ENCODE measurements at regions not wholly inside any gene's neighbourhood (a gene's known extent, or its start where the extent isn't known, plus 50 kb on each side); places are given as distances from the start of the nearest gene placed in this dataset.

DNA sequence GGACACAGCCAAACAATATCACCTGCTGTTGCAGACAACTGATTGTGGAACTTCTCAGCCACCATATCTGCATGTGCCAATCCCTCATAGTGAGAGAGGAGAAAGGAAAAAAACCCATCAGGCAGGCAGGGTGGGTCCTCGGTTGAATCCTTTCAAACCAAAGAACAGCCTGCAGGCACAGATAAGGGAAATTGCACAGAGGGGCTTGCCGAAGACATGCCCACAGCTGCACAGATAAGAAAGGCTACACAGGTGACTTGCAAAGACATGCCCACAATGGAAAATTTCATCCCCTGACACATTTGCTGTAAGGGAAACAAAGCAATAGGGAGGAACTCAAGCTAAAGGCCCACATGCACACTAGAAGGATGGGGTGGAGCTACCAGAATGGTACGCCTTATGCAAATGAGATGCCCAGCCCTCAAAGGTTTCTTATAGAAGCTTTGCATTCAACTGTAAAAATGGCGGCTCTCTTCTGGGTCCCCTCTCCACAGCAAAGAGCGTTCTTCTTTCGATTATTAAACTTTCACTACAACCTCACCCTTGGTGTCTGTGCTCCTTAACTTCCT, 170.0 kb upstream of the TMPO start:
- H3K4me1 Mint-ChIP-seq, result no peaks in the 10 kb centered on the region
- H3K4me3 Mint-ChIP-seq, result no peak overlapping the region
- no peaks in the 10 kb centered on the region for H3K9me3 Mint-ChIP-seq
- no peak for DNase-seq
- no peak overlapping the region for H3K27ac Mint-ChIP-seq
- no peaks in the 10 kb centered on the region for H3K36me3 Mint-ChIP-seq
- H3K27me3 Mint-ChIP-seq, result peaks cover 12% of the 10 kb centered on the region

DNA sequence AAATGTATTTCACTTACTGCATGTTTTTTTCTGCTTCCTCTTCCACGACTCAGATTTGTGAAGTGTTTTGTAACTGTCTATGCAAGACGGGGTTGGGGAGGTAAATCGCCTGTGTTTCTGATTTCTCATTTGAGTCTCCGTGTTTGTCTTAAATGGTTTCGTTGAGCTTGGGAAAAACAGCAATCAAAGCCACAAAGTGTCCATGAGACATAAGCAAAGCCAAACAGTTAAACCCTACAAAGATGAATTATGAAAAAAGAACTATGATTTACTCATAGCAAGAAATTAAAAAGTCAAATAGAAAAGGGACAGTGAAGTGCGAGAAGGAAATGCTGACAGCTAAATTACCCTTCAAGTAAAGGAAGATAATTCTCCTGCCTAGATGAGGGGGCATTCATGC, 164.3 kb upstream of the TMPO start:
- Mint-ChIP-seq H3K4me3 (no peak overlapping the region), H3K36me3 (no peaks in the 10 kb centered on the region), H3K27ac (no peak overlapping the region), H3K4me1 (peaks cover 3% of the 10 kb centered on the region), H3K27me3 (peaks cover 9% of the 10 kb centered on the region), H3K9me3 (no peaks in the 10 kb centered on the region)
- DNase-seq, result no peak

DNA sequence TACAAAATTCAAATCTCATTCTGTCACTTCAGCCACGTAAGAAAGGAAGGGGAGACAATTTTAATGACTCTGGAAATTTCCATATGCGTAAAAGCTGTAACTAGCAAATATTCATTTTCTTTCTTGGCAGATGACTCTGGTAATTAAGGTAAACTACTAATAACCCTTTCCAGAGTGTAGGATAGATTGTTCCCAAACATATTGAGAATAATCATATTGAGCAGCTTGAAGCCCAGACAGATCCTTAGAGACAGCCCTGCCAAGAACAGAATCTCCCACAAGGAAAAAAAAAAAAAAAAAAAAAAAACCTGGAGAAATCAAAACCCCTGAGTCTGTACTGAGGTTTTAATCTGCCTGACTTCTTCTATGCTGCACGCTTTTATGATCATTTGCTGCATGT, 163.6 kb upstream of the TMPO start:
- DNase-seq, result no peak
- H3K4me3 Mint-ChIP-seq, result no peak overlapping the region
- H3K27ac Mint-ChIP-seq, result no peak overlapping the region
- H3K4me1 Mint-ChIP-seq, result peaks cover 3% of the 10 kb centered on the region
- no peaks in the 10 kb centered on the region for H3K9me3 Mint-ChIP-seq
- H3K27me3 Mint-ChIP-seq, result peaks cover 9% of the 10 kb centered on the region
- H3K36me3 Mint-ChIP-seq, result no peaks in the 10 kb centered on the region

- Mint-ChIP-seq H3K9me3 (no peaks in the 10 kb centered on the region), H3K4me3 (no peak overlapping the region), H3K27me3 (peaks cover 9% of the 10 kb centered on the region), H3K27ac (no peak overlapping the region), H3K36me3 (no peaks in the 10 kb centered on the region), H3K4me1 (peaks cover 3% of the 10 kb centered on the region)
- no peak for DNase-seq
Measured at GRCh38 chr12:98352218-98352811, 163.1 kb upstream of the TMPO start.

DNA sequence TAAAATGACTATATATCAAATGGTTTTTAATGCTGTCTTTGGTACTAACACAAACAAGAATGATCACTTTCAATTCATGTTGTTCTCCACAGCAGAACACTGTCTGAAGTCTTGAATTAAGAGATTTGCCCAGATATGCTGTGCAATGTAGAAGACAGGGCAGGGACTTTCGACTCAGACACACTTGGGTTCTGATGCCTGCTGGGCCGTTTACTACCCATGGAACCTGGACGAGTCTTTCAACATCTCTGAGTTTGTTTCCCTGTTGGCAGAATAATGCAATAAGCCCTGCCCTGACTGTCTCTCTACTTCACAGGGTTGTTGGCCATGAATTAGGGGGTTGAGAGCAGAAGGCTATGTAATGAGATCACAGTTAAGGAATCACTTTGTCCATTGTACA, 162.6 kb upstream of the TMPO start:
- no peaks in the 10 kb centered on the region for H3K9me3 Mint-ChIP-seq
- H3K27ac Mint-ChIP-seq, result no peak overlapping the region
- peaks cover 9% of the 10 kb centered on the region for H3K27me3 Mint-ChIP-seq
- no peaks in the 10 kb centered on the region for H3K36me3 Mint-ChIP-seq
- H3K4me1 Mint-ChIP-seq, result peaks cover 3% of the 10 kb centered on the region
- no peak overlapping the region for H3K4me3 Mint-ChIP-seq
- no peak for DNase-seq

DNA sequence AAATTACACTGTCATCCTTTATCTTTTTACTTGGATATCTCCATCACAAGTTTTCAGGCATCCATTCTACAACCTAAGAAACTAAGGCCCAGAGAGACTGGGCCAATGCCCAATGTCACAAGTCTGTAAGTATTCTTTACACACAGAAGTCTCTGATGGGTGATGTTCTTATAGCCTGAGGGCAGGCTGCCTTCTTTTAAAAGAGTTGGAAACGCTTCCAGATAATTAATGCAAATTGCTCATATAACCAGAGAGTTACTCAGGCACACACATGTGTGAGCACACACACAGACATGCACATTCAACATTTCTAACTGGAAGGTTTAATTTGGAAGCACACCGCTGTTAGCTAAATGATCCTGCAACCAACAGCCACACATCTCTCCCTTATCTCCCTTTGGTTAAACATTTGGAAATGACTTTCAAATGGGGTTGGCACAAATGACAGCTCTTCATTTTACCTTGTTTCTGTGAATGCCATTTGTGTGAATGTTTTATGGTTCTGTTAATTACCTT, 160.8 kb upstream of the TMPO start:
- Mint-ChIP-seq H3K4me3 (no peak overlapping the region), H3K36me3 (no peaks in the 10 kb centered on the region), H3K27ac (no peak overlapping the region), H3K27me3 (peaks cover 9% of the 10 kb centered on the region), H3K9me3 (no peaks in the 10 kb centered on the region), H3K4me1 (peaks cover 3% of the 10 kb centered on the region)
- DNase-seq, result no peak

DNA sequence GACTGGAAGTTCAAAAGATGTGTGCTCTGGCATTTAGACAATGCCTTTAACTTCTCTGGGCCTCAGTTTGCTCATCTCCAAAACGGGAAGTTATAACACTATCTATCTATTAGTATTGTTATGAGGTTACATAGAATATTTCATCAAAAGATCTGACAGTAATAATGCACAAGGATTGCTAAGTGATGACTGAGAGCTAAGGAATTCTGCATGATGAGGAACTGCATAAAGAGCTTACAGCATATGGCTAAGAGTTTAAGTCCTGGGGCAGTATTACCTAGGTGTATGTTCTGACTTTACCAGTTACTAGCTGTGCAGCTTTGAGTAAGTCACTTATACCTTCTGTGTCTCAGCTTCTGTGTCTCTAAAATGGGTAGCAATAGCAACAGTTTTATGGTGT, 160.1 kb upstream of the TMPO start:
- H3K27me3 Mint-ChIP-seq, result peaks cover 9% of the 10 kb centered on the region
- no peak for DNase-seq
- H3K4me3 Mint-ChIP-seq, result no peak overlapping the region
- H3K4me1 Mint-ChIP-seq, result peaks cover 3% of the 10 kb centered on the region
- no peak overlapping the region for H3K27ac Mint-ChIP-seq
- no peaks in the 10 kb centered on the region for H3K36me3 Mint-ChIP-seq
- H3K9me3 Mint-ChIP-seq, result no peaks in the 10 kb centered on the region

GRCh38 chr12:98355933-98356332, 159.5 kb upstream of the TMPO start:
- peaks cover 8% of the 10 kb centered on the region for H3K27me3 Mint-ChIP-seq
- no peak overlapping the region for H3K4me3 Mint-ChIP-seq
- H3K36me3 Mint-ChIP-seq, result no peaks in the 10 kb centered on the region
- H3K4me1 Mint-ChIP-seq, result peaks cover 3% of the 10 kb centered on the region
- no peaks in the 10 kb centered on the region for H3K9me3 Mint-ChIP-seq
- DNase-seq, result no peak
- no peak overlapping the region for H3K27ac Mint-ChIP-seq

DNA sequence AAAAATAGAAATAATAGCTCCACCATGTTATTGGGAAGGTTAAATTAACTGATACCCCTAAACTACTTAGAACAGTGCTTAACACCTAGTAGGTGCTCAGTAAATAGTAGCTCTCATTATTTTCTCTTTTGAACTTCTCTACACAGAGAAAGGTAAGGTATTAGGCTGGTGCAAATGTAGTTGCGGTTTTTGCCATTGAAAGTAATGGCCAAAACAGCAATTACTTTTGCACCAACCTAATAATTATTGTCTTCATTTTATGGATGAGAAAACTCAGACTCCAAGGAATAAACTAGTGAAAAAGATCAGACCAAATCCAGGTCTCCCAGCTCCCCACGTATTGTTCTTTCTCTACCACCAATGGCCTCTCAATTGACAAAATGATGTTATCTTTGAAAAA, 157.2 kb upstream of the TMPO start:
- H3K27ac Mint-ChIP-seq, result no peak overlapping the region

GRCh38 chr12:98359856-98360255, 155.5 kb upstream of the TMPO start:
- no peak overlapping the region for H3K4me3 Mint-ChIP-seq
- H3K36me3 Mint-ChIP-seq, result no peaks in the 10 kb centered on the region
- H3K9me3 Mint-ChIP-seq, result no peaks in the 10 kb centered on the region
- no peak for DNase-seq
- no peak overlapping the region for H3K27ac Mint-ChIP-seq
- H3K4me1 Mint-ChIP-seq, result no peaks in the 10 kb centered on the region
- peaks cover 6% of the 10 kb centered on the region for H3K27me3 Mint-ChIP-seq

More for the DNA sequence above, 157.2 kb upstream of the TMPO start:
- Mint-ChIP-seq H3K36me3 (no peaks in the 10 kb centered on the region), H3K4me1 (no peaks in the 10 kb centered on the region), H3K9me3 (no peaks in the 10 kb centered on the region), H3K4me3 (no peak overlapping the region), H3K27me3 (no peaks in the 10 kb centered on the region)
- DNase-seq, result no peak

GRCh38 chr12:98360401-98360800, 155.0 kb upstream of the TMPO start:
- no peak for DNase-seq
- Mint-ChIP-seq H3K27me3 (peaks cover 6% of the 10 kb centered on the region), H3K27ac (no peak overlapping the region), H3K36me3 (no peaks in the 10 kb centered on the region), H3K4me1 (no peaks in the 10 kb centered on the region), H3K9me3 (no peaks in the 10 kb centered on the region), H3K4me3 (no peak overlapping the region)

- H3K4me1 Mint-ChIP-seq, result peaks cover 8% of the 10 kb centered on the region
- H3K36me3 Mint-ChIP-seq, result no peaks in the 10 kb centered on the region
- peaks cover 45% of the 10 kb centered on the region for H3K27me3 Mint-ChIP-seq
Measured at GRCh38 chr12:98369581-98369980, 145.8 kb upstream of the TMPO start.

DNA sequence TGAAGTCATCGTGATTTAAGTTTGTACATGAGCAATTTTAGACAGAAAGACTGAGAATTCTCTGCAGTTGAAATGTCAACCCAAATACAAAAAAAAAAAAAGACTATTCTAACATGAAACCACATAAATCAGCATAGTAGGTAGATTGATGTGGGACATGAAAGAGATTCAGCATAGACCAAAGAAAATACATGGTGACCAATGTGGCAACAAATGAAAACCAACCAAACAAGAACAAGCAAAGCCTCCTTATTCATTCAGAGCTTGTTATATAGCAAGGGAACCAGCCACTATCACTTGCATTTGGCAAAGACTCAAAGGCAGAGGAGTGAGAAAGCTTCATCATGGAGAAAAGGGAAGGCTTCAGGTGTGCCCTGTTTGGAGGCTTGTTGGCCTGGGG, 144.4 kb upstream of the TMPO start:
- Mint-ChIP-seq H3K27me3 (peaks cover 43% of the 10 kb centered on the region), H3K36me3 (no peaks in the 10 kb centered on the region), H3K4me3 (no peak overlapping the region), H3K4me1 (peaks cover 8% of the 10 kb centered on the region), H3K9me3 (no peaks in the 10 kb centered on the region), H3K27ac (no peak overlapping the region)
- no peak for DNase-seq

More at GRCh38 chr12:98369581-98369980, 145.8 kb upstream of the TMPO start:
- H3K4me3 Mint-ChIP-seq, result no peak overlapping the region
- no peaks in the 10 kb centered on the region for H3K9me3 Mint-ChIP-seq
- no peak overlapping the region for H3K27ac Mint-ChIP-seq
- no peak for DNase-seq

DNA sequence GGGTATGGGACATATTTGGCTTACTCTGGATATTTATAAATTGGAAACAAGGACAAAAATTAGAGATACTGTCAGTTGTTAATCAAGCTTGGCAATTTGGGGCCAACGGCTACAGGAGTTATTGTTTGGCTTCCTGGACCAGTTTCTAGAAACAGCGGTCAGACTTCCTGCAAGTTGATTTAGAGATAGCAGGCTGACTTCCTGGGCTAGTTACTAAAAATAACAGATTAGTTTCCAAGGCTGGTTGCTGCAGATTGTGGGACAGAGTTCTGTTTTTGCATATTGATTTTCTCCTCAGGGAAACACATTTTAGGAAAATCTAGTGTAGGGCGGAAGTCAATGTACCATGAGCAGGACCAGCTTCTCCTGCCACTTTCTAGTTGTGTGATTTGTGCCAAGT, 144.0 kb upstream of the TMPO start:
- no peak for DNase-seq
- Mint-ChIP-seq H3K27me3 (peaks cover 42% of the 10 kb centered on the region), H3K36me3 (no peaks in the 10 kb centered on the region), H3K9me3 (no peaks in the 10 kb centered on the region), H3K4me3 (no peak overlapping the region), H3K4me1 (peaks cover 8% of the 10 kb centered on the region), H3K27ac (no peak overlapping the region)

GRCh38 chr12:98372340-98373024, 142.9 kb upstream of the TMPO start:
- H3K27ac Mint-ChIP-seq, result no peak overlapping the region

More at GRCh38 chr12:98372340-98373024, 142.9 kb upstream of the TMPO start:
- no peak for DNase-seq
- Mint-ChIP-seq H3K27me3 (peaks cover 42% of the 10 kb centered on the region), H3K4me3 (no peak overlapping the region), H3K9me3 (no peaks in the 10 kb centered on the region), H3K36me3 (no peaks in the 10 kb centered on the region), H3K4me1 (peaks cover 8% of the 10 kb centered on the region)
